ENCODE measurements at regions not wholly inside any gene's neighbourhood (a gene's known extent, or its start where the extent isn't known, plus 50 kb on each side); places are given as distances from the start of the nearest gene placed in this dataset.

DNA sequence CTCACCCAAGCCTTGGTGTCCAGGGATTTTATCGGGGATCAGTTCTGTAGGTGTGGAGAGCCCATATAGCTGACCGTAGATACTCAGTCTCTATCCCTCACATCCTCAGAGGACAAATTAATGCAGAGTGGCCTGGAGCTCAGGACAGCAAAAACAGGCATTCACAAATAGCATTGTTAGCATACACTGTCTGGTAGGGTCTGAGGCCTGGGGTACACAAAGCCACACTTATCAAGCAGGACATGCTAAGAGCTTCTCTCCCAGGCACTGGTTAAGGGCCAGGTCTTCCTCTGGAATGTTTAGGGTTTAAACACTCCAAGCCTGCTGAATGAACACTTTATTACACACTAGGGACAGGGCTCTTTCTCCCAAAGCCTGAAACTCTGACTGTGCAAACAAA is 253.2 kb downstream of the NEDD1 start:
- FAIRE-seq (no peak), DNase-seq (ENCODE audit: low read depth, low spot score) (no peak)
- TF ChIP-seq JUN (IDR thresholded peaks at IDR 0.05; ENCODE audit: borderline replicate concordance, insufficient read depth, insufficient read length, low read depth): no peak
- TF ChIP-seq, protein P1, sequence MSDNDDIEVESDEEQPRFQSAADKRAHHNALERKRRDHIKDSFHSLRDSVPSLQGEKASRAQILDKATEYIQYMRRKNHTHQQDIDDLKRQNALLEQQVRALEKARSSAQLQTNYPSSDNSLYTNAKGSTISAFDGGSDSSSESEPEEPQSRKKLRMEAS (IDR thresholded peaks at IDR 0.05; ENCODE audit: insufficient read depth, insufficient read length): no peak
- TF ChIP-seq FOS (IDR thresholded peaks at IDR 0.05; ENCODE audit: borderline replicate concordance, insufficient read depth, low read length): no peak
- no peak for TF ChIP-seq MYC (IDR thresholded peaks at IDR 0.05; ENCODE audit: low read depth, low read length)
- no peak for TF ChIP-seq EZH2 (IDR thresholded peaks at IDR 0.05; ENCODE audit: borderline replicate concordance, low read depth, low read length, severe bottlenecking)
- TF ChIP-seq, protein P2, sequence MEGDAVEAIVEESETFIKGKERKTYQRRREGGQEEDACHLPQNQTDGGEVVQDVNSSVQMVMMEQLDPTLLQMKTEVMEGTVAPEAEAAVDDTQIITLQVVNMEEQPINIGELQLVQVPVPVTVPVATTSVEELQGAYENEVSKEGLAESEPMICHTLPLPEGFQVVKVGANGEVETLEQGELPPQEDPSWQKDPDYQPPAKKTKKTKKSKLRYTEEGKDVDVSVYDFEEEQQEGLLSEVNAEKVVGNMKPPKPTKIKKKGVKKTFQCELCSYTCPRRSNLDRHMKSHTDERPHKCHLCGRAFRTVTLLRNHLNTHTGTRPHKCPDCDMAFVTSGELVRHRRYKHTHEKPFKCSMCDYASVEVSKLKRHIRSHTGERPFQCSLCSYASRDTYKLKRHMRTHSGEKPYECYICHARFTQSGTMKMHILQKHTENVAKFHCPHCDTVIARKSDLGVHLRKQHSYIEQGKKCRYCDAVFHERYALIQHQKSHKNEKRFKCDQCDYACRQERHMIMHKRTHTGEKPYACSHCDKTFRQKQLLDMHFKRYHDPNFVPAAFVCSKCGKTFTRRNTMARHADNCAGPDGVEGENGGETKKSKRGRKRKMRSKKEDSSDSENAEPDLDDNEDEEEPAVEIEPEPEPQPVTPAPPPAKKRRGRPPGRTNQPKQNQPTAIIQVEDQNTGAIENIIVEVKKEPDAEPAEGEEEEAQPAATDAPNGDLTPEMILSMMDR (IDR thresholded peaks at IDR 0.05; ENCODE audit: extremely low read depth in 1 of 2, insufficient read depth in 1 of 2, low read depth in 1 of 2, low read length in 2 of 2): no peak
- no peak for TF ChIP-seq GATA2 (IDR thresholded peaks at IDR 0.05; ENCODE audit: insufficient read depth, insufficient read length, low read depth, low read length)
- no peak for TF ChIP-seq POLR2AphosphoS5 (IDR thresholded peaks at IDR 0.05; ENCODE audit: insufficient read depth, low read depth, low read length)
- TF ChIP-seq POLR2A (IDR thresholded peaks at IDR 0.05; ENCODE audit: low read depth, low read length): no peak
- no TSS peak for BruUV-seq (replicated peaks)
- Histone ChIP-seq H3K9me3 (replicated peaks; ENCODE audit: control insufficient read depth, insufficient read depth, low read length) (no peaks in the 10 kb centered on the region), H3K4me2 (ENCODE audit: insufficient read depth, low read length) (no peak overlapping the region), H3K79me2 (ENCODE audit: control insufficient read depth, insufficient read depth, low read length) (no peaks in the 10 kb centered on the region), H3K9me1 (replicated peaks; ENCODE audit: control insufficient read depth, extremely low read depth, insufficient read depth, low read length) (no peaks in the 10 kb centered on the region), H3K27me3 (ENCODE audit: control insufficient read depth in 2 of 2, insufficient read depth in 2 of 2, low read length in 2 of 2) (no peaks in the 10 kb centered on the region), H3K27ac (ENCODE audit: insufficient read depth, low read depth, low read length) (no peak overlapping the region), H2AFZ (ENCODE audit: low read depth, low read length) (no peak overlapping the region), H3K36me3 (ENCODE audit: control insufficient read depth in 2 of 2, extremely low read depth in 1 of 2, insufficient read depth in 2 of 2, low read length in 2 of 2) (no peaks in the 10 kb centered on the region), H3K4me3 (replicated peaks in 1 of 3; ENCODE audit: insufficient read depth in 1 of 3, low read depth in 1 of 3, low read length in 3 of 3) (no peak overlapping the region), H4K20me1 (replicated peaks; ENCODE audit: control insufficient read depth, extremely low read depth, insufficient read depth, low read length) (no peaks in the 10 kb centered on the region), H3K9ac (replicated peaks; ENCODE audit: extremely low read depth, insufficient read depth, low read length) (no peak overlapping the region), H3K4me1 (ENCODE audit: control insufficient read depth, extremely low read depth, insufficient read depth, low read length) (no peaks in the 10 kb centered on the region)
- POLR2A ChIA-PET: no interaction called here
- dilution Hi-C loops (cut with MboI; ENCODE audit: extremely low pct_ligation_motif_present, low sequenced_read_pairs) (no loop called here), intact Hi-C loops (cut with micrococcal nuclease) (no loop called here)
- CTCF ChIA-PET: no interaction called here
